ENCODE measurements at regions not wholly inside any gene's neighbourhood (a gene's known extent, or its start where the extent isn't known, plus 50 kb on each side); places are given as distances from the start of the nearest gene placed in this dataset.

DNA sequence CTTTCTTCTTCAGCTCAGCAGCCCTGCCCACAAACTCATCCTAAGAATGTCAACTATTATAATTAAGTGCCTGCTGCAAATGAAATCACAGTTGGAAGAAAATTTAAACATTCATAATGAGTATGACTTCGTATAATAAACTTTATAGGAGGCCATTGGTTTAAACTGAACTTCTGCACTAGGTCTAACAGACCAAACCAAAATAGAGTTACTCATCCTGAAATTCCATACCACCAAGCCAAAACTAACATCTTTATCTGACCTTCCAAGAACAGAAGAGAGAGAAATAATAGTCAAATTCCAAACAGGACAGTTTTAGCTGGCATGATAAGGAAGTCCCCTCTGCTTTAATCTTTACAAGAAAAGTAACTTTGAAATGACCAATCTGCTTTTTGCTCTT lies 472.4 kb upstream of the PRMT6 start:
- TF ChIP-seq, protein P1, sequence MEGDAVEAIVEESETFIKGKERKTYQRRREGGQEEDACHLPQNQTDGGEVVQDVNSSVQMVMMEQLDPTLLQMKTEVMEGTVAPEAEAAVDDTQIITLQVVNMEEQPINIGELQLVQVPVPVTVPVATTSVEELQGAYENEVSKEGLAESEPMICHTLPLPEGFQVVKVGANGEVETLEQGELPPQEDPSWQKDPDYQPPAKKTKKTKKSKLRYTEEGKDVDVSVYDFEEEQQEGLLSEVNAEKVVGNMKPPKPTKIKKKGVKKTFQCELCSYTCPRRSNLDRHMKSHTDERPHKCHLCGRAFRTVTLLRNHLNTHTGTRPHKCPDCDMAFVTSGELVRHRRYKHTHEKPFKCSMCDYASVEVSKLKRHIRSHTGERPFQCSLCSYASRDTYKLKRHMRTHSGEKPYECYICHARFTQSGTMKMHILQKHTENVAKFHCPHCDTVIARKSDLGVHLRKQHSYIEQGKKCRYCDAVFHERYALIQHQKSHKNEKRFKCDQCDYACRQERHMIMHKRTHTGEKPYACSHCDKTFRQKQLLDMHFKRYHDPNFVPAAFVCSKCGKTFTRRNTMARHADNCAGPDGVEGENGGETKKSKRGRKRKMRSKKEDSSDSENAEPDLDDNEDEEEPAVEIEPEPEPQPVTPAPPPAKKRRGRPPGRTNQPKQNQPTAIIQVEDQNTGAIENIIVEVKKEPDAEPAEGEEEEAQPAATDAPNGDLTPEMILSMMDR (IDR thresholded peaks at IDR 0.05; ENCODE audit: low read depth, low read length): no peak
- TF ChIP-seq POLR2A (IDR thresholded peaks at IDR 0.05; ENCODE audit: extremely low read depth, insufficient read length): no peak
- no peak for TF ChIP-seq MYC (IDR thresholded peaks at IDR 0.05; ENCODE audit: low read depth, low read length)
